ENCODE measurements at regions not wholly inside any gene's neighbourhood (a gene's known extent, or its start where the extent isn't known, plus 50 kb on each side); places are given as distances from the start of the nearest gene placed in this dataset.
A peak's percentile ranks its signal among the peaks of the same experiment; 100 is the strongest.

DNA sequence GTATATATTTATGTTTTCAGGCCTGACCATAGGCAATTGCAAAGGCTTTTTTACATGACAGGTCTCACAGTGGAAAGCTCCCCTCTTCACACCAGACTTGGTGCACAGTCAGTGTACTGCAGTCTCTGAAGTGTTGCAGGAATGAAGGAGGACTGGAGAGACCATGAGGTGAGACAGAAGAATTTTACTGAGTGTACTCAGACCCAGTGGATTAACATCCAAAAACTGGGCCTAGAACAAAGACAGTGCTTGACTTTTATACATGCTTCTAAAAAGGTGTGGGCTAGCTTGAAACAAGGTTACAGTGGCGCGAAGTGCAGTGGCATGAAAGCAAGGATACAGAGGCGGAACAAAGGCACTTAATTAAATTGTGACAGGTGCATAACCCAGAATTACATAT lies 822.9 kb downstream of the RAPGEF2 start:
- Histone ChIP-seq H3K4me3 (no peak overlapping the region), H2AFZ (ENCODE audit: control insufficient read depth, low read depth, low read length) (no peak overlapping the region), H4K20me1 (ENCODE audit: control insufficient read depth, insufficient read depth) (no peaks in the 10 kb centered on the region), H3K79me2 (ENCODE audit: control insufficient read depth, insufficient read depth, low read length) (no peaks in the 10 kb centered on the region), H3K9ac (ENCODE audit: control insufficient read depth, insufficient read depth, low read length) (no peak overlapping the region), H3K27ac (ENCODE audit: control insufficient read depth, insufficient read depth) (no peak overlapping the region), H3K9me3 (replicated peaks; ENCODE audit: control insufficient read depth, insufficient read depth, low read length) (no peaks in the 10 kb centered on the region; the same call in 2 of the 3 replicates), H3K4me1 (ENCODE audit: control insufficient read depth, insufficient read depth, low read length) (no peaks in the 10 kb centered on the region), H3K4me2 (ENCODE audit: control insufficient read depth, insufficient read depth) (no peak overlapping the region), H3K36me3 (ENCODE audit: control insufficient read depth in 2 of 2, insufficient read depth in 2 of 2, low read length in 1 of 2) (no peaks in the 10 kb centered on the region), H3K27me3 (replicated peaks in 1 of 2; ENCODE audit: control insufficient read depth in 2 of 2, insufficient read depth in 2 of 2, low read length in 1 of 2) (no peaks in the 10 kb centered on the region)
- DNase-seq (ENCODE audit: low read depth, low spot score) (no peak), FAIRE-seq (no peak), ATAC-seq (no peak)
- intact Hi-C loops (cut with micrococcal nuclease; ENCODE audit: unreplicated experiment) (no loop called here), in situ Hi-C loops (cut with MboI) (no loop called here)
- ChIA-PET POLR2A (no interaction called here), CTCF (interaction anchor here (0.7 kb wide), 1 partner anchor 738 kb away, joined by 3 read pairs; no protein-coding TSS in a partner anchor), RAD21 (ENCODE audit: unreplicated experiment) (no interaction called here), SMC1A (ENCODE audit: uncharacterized antibody, unreplicated experiment) (no interaction called here)
- 86% methylated on average over 3 of the region's 3 CpGs for WGBS (ENCODE audit: insufficient coverage, insufficient replicate concordance, low lambda C conversion rate, missing lambda C conversion rate)
- no TSS peak for BruUV-seq (replicated peaks)
- TF ChIP-seq ZNF622 (IDR thresholded peaks at IDR 0.05) (no peak), CBX5 (IDR thresholded peaks at IDR 0.05; ENCODE audit: low read depth) (peak; percentile 42; the same call in 1 of the 2 replicates)

DNA sequence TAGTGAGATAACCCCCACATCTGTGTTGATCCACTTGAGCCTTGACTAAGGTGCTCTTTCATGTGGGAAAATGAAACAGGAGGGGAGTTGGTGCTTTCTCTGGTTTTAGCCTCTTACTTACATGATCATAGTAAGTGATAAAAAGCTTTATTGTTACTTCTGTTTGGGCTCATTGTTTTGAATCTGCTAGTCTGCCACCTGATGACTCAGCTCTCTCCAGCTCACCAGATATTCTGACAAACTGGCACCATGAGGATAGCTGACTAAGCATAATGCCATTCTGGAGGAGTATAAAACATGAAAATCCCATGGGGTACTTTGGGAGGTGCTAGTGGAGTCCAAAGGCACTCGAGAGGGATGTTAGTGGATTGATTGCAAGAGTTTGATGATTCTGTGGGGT lies 824.0 kb downstream of the RAPGEF2 start:
- BruUV-seq (replicated peaks), result no TSS peak
- FAIRE-seq (no peak), DNase-seq (ENCODE audit: low read depth, low spot score) (no peak), ATAC-seq (no peak)
- intact Hi-C loops (cut with micrococcal nuclease; ENCODE audit: unreplicated experiment) (no loop called here), in situ Hi-C loops (cut with MboI) (no loop called here)
- Histone ChIP-seq H2AFZ (ENCODE audit: control insufficient read depth, low read depth, low read length) (no peak overlapping the region), H3K9ac (ENCODE audit: control insufficient read depth, insufficient read depth, low read length) (no peak overlapping the region), H3K27me3 (replicated peaks in 1 of 2; ENCODE audit: control insufficient read depth in 2 of 2, insufficient read depth in 2 of 2, low read length in 1 of 2) (no peaks in the 10 kb centered on the region), H3K27ac (ENCODE audit: control insufficient read depth, insufficient read depth) (no peak overlapping the region), H3K79me2 (ENCODE audit: control insufficient read depth, insufficient read depth, low read length) (no peaks in the 10 kb centered on the region), H3K4me3 (no peak overlapping the region), H3K9me3 (replicated peaks; ENCODE audit: control insufficient read depth, insufficient read depth, low read length) (no peaks in the 10 kb centered on the region; the same call in 2 of the 3 replicates), H3K36me3 (ENCODE audit: control insufficient read depth in 2 of 2, insufficient read depth in 2 of 2, low read length in 1 of 2) (no peaks in the 10 kb centered on the region), H4K20me1 (ENCODE audit: control insufficient read depth, insufficient read depth) (no peaks in the 10 kb centered on the region), H3K4me2 (ENCODE audit: control insufficient read depth, insufficient read depth) (no peak overlapping the region), H3K4me1 (ENCODE audit: control insufficient read depth, insufficient read depth, low read length) (no peaks in the 10 kb centered on the region)
- ChIA-PET SMC1A (ENCODE audit: uncharacterized antibody, unreplicated experiment) (no interaction called here), CTCF (no interaction called here), POLR2A (interaction anchor here (0.9 kb wide), 1 partner anchor 12 kb away, joined by 3 read pairs; no protein-coding TSS in a partner anchor), RAD21 (ENCODE audit: unreplicated experiment) (no interaction called here)
- no peak for TF ChIP-seq RAD21 (IDR thresholded peaks at IDR 0.05; ENCODE audit: insufficient read depth, low read depth, low read length)
- TF ChIP-seq, protein P1, sequence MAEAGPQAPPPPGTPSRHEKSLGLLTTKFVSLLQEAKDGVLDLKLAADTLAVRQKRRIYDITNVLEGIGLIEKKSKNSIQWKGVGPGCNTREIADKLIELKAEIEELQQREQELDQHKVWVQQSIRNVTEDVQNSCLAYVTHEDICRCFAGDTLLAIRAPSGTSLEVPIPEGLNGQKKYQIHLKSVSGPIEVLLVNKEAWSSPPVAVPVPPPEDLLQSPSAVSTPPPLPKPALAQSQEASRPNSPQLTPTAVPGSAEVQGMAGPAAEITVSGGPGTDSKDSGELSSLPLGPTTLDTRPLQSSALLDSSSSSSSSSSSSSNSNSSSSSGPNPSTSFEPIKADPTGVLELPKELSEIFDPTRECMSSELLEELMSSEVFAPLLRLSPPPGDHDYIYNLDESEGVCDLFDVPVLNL (IDR thresholded peaks at IDR 0.05; ENCODE audit: low read depth, low read length), result no peak
- TF ChIP-seq EP300 (IDR thresholded peaks at IDR 0.05; ENCODE audit: borderline replicate concordance in 1 of 2, control insufficient read depth in 1 of 2, low read depth in 2 of 2, low read length in 2 of 2), result no peak
- TF ChIP-seq BACH1 (IDR thresholded peaks at IDR 0.05; ENCODE audit: borderline replicate concordance), result no peak
- TF ChIP-seq POLR2AphosphoS5 (IDR thresholded peaks at IDR 0.05; ENCODE audit: low read length), result no peak
- TF ChIP-seq ZNF217 (IDR thresholded peaks at IDR 0.05), result no peak
- no peak for TF ChIP-seq BHLHE40 (IDR thresholded peaks at IDR 0.05; ENCODE audit: borderline replicate concordance in 1 of 2, low read depth in 2 of 2, low read length in 1 of 2)
- TF ChIP-seq, protein P2, sequence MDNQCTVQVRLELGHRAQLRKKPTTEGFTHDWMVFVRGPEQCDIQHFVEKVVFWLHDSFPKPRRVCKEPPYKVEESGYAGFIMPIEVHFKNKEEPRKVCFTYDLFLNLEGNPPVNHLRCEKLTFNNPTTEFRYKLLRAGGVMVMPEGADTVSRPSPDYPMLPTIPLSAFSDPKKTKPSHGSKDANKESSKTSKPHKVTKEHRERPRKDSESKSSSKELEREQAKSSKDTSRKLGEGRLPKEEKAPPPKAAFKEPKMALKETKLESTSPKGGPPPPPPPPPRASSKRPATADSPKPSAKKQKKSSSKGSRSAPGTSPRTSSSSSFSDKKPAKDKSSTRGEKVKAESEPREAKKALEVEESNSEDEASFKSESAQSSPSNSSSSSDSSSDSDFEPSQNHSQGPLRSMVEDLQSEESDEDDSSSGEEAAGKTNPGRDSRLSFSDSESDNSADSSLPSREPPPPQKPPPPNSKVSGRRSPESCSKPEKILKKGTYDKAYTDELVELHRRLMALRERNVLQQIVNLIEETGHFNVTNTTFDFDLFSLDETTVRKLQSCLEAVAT (IDR thresholded peaks at IDR 0.05), result no peak
- 0% methylated on average over 1 of the region's 1 CpG for WGBS (ENCODE audit: insufficient coverage, insufficient replicate concordance, low lambda C conversion rate, missing lambda C conversion rate)
